B cell (primary cell): ENCODE measurements at regions not wholly inside any gene's neighbourhood (a gene's known extent, or its start where the extent isn't known, plus 50 kb on each side); places are given as distances from the start of the nearest gene placed in this dataset.

ENCODE experiments used
- CTCF ChIP-seq: fragments of 200-600 bp; IDR thresholded peaks from one replicate; pipeline ENCODE4 v1.8.0; 2022; ENCODE audit warnings: antibody characterized with exemption, mild to moderate bottlenecking
- EZH2 ChIP-seq: IDR thresholded peaks from 2 replicates; pipeline ENCODE4 v1.6.1; 2012; ENCODE audit warnings: borderline replicate concordance, low read depth, mild to moderate bottlenecking, moderate library complexity, low read length; ENCODE audit not compliant: insufficient read depth, poor library complexity, severe bottlenecking

GRCh38 chr5:35285435-35285834 lies 55.1 kb upstream of the PRLR start:
- TF ChIP-seq CTCF, result no peak
- TF ChIP-seq EZH2, result no peak
